ENCODE measurements at regions not wholly inside any gene's neighbourhood (a gene's known extent, or its start where the extent isn't known, plus 50 kb on each side); places are given as distances from the start of the nearest gene placed in this dataset.

- no peaks in the 10 kb centered on the region for H3K36me3 ChIP-seq
- TF ChIP-seq POLR2A (IDR thresholded peaks at IDR 0.05) = no peak
- TF ChIP-seq, protein P1, sequence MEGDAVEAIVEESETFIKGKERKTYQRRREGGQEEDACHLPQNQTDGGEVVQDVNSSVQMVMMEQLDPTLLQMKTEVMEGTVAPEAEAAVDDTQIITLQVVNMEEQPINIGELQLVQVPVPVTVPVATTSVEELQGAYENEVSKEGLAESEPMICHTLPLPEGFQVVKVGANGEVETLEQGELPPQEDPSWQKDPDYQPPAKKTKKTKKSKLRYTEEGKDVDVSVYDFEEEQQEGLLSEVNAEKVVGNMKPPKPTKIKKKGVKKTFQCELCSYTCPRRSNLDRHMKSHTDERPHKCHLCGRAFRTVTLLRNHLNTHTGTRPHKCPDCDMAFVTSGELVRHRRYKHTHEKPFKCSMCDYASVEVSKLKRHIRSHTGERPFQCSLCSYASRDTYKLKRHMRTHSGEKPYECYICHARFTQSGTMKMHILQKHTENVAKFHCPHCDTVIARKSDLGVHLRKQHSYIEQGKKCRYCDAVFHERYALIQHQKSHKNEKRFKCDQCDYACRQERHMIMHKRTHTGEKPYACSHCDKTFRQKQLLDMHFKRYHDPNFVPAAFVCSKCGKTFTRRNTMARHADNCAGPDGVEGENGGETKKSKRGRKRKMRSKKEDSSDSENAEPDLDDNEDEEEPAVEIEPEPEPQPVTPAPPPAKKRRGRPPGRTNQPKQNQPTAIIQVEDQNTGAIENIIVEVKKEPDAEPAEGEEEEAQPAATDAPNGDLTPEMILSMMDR (IDR thresholded peaks at IDR 0.05) = no peak
- H3K27ac ChIP-seq = no peak overlapping the region
- intact Hi-C loops (cut with DNase I; ENCODE audit: low total_unique reads) = no loop called here
- DNase-seq = no peak
- H3K27me3 ChIP-seq = no peaks in the 10 kb centered on the region
- no peaks in the 10 kb centered on the region for H3K9me3 ChIP-seq
- H3K4me1 ChIP-seq = no peaks in the 10 kb centered on the region
- no peak overlapping the region for H3K4me3 ChIP-seq
These were observed 193.6 kb upstream of the FANCL start for GRCh38 chr2:58434692-58435091.

DNA sequence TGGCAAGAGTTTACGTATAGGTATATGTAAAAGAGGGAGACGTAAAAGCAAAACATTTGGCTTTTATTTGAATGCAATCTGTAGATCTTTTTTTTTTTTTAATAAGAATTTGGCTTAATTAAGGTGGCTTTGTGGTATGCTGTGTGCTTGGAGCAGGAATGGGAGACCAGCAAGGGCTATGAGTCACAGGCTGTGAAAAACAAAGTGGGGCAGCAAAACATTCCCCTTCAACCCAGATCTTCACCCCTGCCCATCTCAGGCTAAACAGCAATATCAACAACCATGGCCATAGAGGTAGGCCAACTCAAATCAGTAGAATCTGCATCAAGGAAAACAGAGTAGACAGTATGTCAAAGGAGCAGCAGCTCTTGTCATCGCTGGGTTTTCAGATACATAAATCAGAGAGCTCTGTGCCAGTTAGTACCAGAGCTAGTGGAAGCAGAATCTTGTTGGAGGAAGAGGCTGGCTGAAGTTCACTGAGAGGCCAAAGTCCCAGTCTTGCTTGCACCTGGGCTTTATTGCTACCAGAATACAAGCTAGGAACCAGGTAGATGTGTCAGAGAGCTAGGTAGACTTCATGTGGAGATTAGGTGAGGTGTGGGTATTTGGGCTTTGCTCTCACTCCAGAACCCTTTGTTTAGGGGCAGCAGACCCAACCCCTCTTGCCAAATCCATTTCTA is 191.5 kb upstream of the FANCL start:
- H3K27ac ChIP-seq = no peak overlapping the region
- no peak overlapping the region for H3K4me3 ChIP-seq
- no peak for DNase-seq
- no peaks in the 10 kb centered on the region for H3K4me1 ChIP-seq
- H3K27me3 ChIP-seq = no peaks in the 10 kb centered on the region
- TF ChIP-seq, protein P1 (IDR thresholded peaks at IDR 0.05) = no peak
- TF ChIP-seq POLR2A (IDR thresholded peaks at IDR 0.05) = no peak
- H3K36me3 ChIP-seq = no peaks in the 10 kb centered on the region
- intact Hi-C loops (cut with DNase I; ENCODE audit: low total_unique reads) = no loop called here
- no peaks in the 10 kb centered on the region for H3K9me3 ChIP-seq

GRCh38 chr2:58429014-58429875 is 188.1 kb upstream of the FANCL start:
- peak overlapping the region; percentile 42 to 53 for H3K4me3 ChIP-seq
- intact Hi-C loops (cut with DNase I; ENCODE audit: low total_unique reads) = no loop called here

DNA sequence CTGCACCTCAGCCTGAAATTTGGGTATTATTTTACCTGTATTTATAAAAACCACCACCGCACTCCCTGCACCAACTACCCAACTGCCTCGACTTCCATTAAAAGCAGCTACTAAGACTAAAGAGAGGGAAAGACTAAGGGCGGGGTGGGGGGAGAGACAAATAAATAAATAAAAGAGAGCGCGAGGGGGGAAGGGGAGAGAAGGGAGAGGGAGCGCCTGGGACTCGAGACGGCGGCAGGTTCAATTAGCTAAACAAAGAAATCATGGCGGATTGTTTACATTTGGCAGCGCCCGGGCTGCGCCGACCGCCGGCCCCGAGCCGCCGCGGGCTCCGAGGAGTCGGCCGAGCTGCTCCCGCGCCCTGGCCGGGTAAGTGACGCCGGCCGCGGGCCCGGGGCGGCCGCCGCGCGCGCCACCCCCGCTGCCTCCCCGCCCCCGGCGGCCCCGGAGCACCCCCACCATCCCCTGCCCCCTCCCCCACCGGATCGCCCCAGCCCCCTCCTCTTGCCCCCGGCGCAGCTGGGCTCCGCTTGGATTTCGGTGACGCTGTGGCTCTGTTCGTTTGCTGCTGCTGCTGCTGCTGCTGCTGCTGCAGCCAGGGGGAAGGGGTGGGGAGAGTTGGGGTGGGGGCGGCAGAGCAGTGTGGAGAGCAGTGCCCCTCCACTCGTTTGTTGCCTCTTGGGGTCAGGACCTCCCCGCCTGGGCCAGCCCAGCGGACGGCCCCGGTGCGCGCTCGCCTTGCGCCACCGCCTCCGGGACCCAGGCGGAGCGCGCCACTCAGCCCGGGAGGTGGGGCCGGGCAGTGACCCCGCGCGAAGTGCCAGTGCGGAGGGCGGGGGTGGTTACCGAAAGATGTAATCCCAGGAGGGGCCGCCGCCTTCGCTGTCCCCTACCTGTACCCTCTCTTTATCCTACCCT is 187.2 kb upstream of the FANCL start:
- Histone ChIP-seq H3K36me3 (no peaks in the 10 kb centered on the region), H3K27ac (peak overlapping the region; percentile 61 to 75), H3K4me3 (peak overlapping the region; percentile 42 to 53), H3K9me3 (no peaks in the 10 kb centered on the region), H3K4me1 (no peaks in the 10 kb centered on the region), H3K27me3 (no peaks in the 10 kb centered on the region)
- no peak for TF ChIP-seq POLR2A (IDR thresholded peaks at IDR 0.05)
- TF ChIP-seq, protein P1 (IDR thresholded peaks at IDR 0.05) = no peak
- DNase-seq = no peak
- intact Hi-C loops (cut with DNase I; ENCODE audit: low total_unique reads) = no loop called here

More at GRCh38 chr2:58429014-58429875, 188.1 kb upstream of the FANCL start:
- Histone ChIP-seq H3K36me3 (no peaks in the 10 kb centered on the region), H3K27ac (peak overlapping the region; percentile 61 to 75), H3K9me3 (no peaks in the 10 kb centered on the region), H3K27me3 (no peaks in the 10 kb centered on the region), H3K4me1 (no peaks in the 10 kb centered on the region)
- TF ChIP-seq POLR2A (IDR thresholded peaks at IDR 0.05) = no peak
- TF ChIP-seq, protein P1 (IDR thresholded peaks at IDR 0.05) = no peak
- no peak for DNase-seq
